ENCODE measurements at regions not wholly inside any gene's neighbourhood (a gene's known extent, or its start where the extent isn't known, plus 50 kb on each side); places are given as distances from the start of the nearest gene placed in this dataset.
A peak's percentile ranks its signal among the peaks of the same experiment; 100 is the strongest.

DNA sequence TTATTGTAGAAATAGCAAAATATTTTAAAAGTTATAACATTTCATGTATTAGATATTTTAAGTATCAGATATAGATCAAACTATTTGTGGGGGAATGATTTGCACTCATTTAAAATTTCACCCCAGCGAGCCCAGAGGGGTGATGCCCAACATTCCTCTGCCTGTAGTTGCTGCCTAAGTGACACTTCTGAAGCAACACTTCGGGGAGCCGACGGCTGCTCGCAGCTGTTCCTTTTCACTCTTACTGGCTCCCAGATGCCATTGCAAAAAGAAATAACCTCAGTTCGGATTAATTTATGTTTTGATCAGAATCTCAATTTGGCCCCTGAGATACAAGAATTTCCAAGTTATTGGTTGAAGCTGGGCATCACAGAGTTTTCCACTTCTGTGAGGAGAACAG is 603.8 kb downstream of the PLCL1 start:
- ATAC-seq, result no peak
- POLR2A ChIA-PET, result no interaction called here

DNA sequence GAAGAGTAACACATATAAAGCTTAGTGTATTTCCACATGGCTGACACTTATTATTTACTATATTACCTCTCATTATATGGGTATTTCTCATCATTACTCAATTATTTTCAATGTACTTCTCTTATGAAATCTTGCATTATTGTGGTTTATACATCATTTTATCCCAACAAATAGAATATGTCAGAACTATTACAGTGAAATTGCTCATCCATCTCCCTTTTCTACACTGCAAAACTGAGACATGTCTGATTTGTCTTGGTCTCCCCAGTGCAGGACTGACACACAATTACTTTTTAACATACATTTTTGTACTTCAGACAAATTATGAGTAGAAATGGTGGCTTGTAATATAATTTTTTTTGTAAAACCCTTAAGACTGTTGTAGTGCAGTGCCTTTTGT is 600.9 kb downstream of the PLCL1 start:
- no peak for ATAC-seq
- Mint-ChIP-seq H3K27me3 (peaks cover 0 to 9% (median 3%) of the 10 kb centered on the region in 5 donors), H3K4me1 (no peaks in the 10 kb centered on the region), H3K27ac (no peak overlapping the region), H3K4me3 (no peak overlapping the region), H3K9me3 (no peaks in the 10 kb centered on the region), H3K36me3 (no peaks in the 10 kb centered on the region)
- DNase-seq, result no peak
- POLR2A ChIA-PET, result no interaction called here

More for the DNA sequence above, 603.8 kb downstream of the PLCL1 start:
- no peak for DNase-seq
- Mint-ChIP-seq H3K4me1 (no peaks in the 10 kb centered on the region), H3K9me3 (no peaks in the 10 kb centered on the region), H3K27ac (no peak overlapping the region), H3K4me3 (no peak overlapping the region), H3K36me3 (no peaks in the 10 kb centered on the region), H3K27me3 (peaks cover 0 to 9% (median 3%) of the 10 kb centered on the region in 5 donors)

- Mint-ChIP-seq H3K9me3 (no peaks in the 10 kb centered on the region), H3K4me1 (peaks cover 0 to 2% (median 0%) of the 10 kb centered on the region in 4 donors), H3K36me3 (no peaks in the 10 kb centered on the region), H3K27ac (no peak overlapping the region), H3K27me3 (peaks cover 4 to 22% (median 5%) of the 10 kb centered on the region in 5 donors), H3K4me3 (no peak overlapping the region)
- ATAC-seq, result no peak
- POLR2A ChIA-PET, result no interaction called here
- DNase-seq, result no peak
Measured at GRCh38 chr2:198401644-198402043, 597.3 kb downstream of the PLCL1 start.

DNA sequence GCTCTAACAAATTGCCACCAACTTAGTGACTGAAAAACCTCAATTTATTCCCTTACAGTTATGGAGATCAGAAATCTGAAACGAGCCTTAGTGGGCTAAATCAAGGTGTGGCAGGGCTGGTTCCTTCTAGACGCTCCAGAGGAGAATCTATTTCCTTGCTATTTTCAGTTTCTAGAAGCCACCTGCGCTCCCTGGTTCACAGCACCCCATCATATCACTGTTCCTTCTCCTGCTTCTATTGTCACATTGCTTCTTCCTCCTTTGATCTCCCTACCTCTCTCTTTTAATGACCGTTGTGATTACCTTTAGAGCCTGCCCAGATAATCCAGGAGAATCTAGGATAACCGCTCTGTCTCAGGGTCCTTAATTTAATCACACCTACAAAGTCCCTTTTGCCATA is 596.6 kb downstream of the PLCL1 start:
- POLR2A ChIA-PET, result no interaction called here
- DNase-seq (no peak), ATAC-seq (no peak)
- Mint-ChIP-seq H3K4me1 (peaks cover 0 to 2% (median 0%) of the 10 kb centered on the region in 4 donors), H3K27me3 (peaks cover 4 to 29% (median 8%) of the 10 kb centered on the region in 5 donors), H3K9me3 (no peaks in the 10 kb centered on the region), H3K4me3 (no peak overlapping the region), H3K36me3 (no peaks in the 10 kb centered on the region), H3K27ac (no peak overlapping the region)

GRCh38 chr2:198394208-198394607 is 589.8 kb downstream of the PLCL1 start:
- H3K4me3 Mint-ChIP-seq, result no peak overlapping the region
- ATAC-seq, result no peak

DNA sequence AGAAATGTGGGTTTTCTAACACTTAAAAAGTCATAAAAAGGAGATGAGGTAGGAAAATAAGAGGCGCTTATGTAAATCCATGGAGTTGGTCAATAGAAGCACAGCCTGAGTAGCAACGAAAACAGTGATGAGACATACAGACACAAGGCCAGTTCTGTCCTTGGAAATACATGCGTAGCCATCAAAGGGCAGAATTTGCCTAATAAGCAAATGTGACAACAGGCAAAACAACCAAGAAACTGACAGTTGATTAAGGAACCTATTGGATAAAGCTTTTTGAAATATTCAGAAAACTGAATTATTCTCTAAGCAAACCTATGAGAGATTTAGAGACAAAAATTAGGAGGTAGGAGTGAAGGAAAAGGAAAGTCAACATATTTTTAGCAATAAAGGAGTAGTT is 586.3 kb downstream of the PLCL1 start:
- DNase-seq, result no peak
- no peak overlapping the region for H3K27ac Mint-ChIP-seq
- H3K4me3 Mint-ChIP-seq, result no peak overlapping the region
- POLR2A ChIA-PET, result no interaction called here
- no peaks in the 10 kb centered on the region for H3K9me3 Mint-ChIP-seq
- H3K36me3 Mint-ChIP-seq, result no peaks in the 10 kb centered on the region
- H3K4me1 Mint-ChIP-seq, result no peaks in the 10 kb centered on the region
- peaks cover 6 to 45% (median 10%) of the 10 kb centered on the region in 5 donors for H3K27me3 Mint-ChIP-seq
- no peak for ATAC-seq

More at GRCh38 chr2:198394208-198394607, 589.8 kb downstream of the PLCL1 start:
- POLR2A ChIA-PET, result no interaction called here
- Mint-ChIP-seq H3K36me3 (no peaks in the 10 kb centered on the region), H3K4me1 (peaks cover 0 to 2% (median 0%) of the 10 kb centered on the region in 4 donors), H3K27ac (no peak overlapping the region), H3K27me3 (peaks cover 11 to 48% (median 18%) of the 10 kb centered on the region in 5 donors), H3K9me3 (no peaks in the 10 kb centered on the region)
- no peak for DNase-seq

- Mint-ChIP-seq H3K4me3 (no peak overlapping the region), H3K4me1 (no peaks in the 10 kb centered on the region), H3K36me3 (no peaks in the 10 kb centered on the region), H3K9me3 (no peaks in the 10 kb centered on the region), H3K27ac (no peak overlapping the region), H3K27me3 (peaks cover 3 to 36% (median 10%) of the 10 kb centered on the region in 5 donors)
- DNase-seq (no peak), ATAC-seq (no peak)
- POLR2A ChIA-PET, result no interaction called here
Measured at GRCh38 chr2:198387677-198388076, 583.3 kb downstream of the PLCL1 start.

GRCh38 chr2:198385856-198386255 is 581.5 kb downstream of the PLCL1 start:
- Mint-ChIP-seq H3K27me3 (peaks cover 5 to 42% (median 8%) of the 10 kb centered on the region in 5 donors), H3K27ac (no peak overlapping the region), H3K4me3 (no peak overlapping the region), H3K4me1 (no peaks in the 10 kb centered on the region), H3K36me3 (no peaks in the 10 kb centered on the region), H3K9me3 (no peaks in the 10 kb centered on the region)
- DNase-seq (no peak), ATAC-seq (no peak)
- POLR2A ChIA-PET, result no interaction called here

DNA sequence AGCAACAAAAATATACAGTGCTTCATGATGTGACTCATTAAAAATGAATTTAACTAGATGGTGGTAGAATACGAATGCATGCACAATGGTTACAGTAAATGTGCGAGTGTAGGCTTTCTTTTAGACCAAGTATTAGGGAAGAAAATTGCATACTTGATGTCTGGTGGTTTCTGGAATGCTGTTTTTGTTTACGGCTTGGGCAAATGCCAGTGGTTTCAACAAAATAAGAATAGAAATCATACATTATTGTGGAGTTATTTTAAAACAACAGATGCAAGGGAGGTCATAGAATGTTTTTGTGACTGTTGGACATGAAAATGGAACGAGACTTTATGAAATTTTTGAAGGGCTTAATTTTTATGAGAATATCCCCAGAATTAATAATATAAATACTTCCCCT is 580.9 kb downstream of the PLCL1 start:
- H3K4me1 Mint-ChIP-seq, result no peaks in the 10 kb centered on the region
- no peak for DNase-seq
- H3K4me3 Mint-ChIP-seq, result no peak overlapping the region
- H3K27ac Mint-ChIP-seq, result no peak overlapping the region
- no peaks in the 10 kb centered on the region for H3K9me3 Mint-ChIP-seq
- POLR2A ChIA-PET, result no interaction called here
- ATAC-seq, result no peak
- H3K27me3 Mint-ChIP-seq, result peaks cover 5 to 48% (median 9%) of the 10 kb centered on the region in 5 donors
- H3K36me3 Mint-ChIP-seq, result no peaks in the 10 kb centered on the region

- ATAC-seq, result no peak
- Mint-ChIP-seq H3K27ac (no peak overlapping the region), H3K27me3 (peaks cover 5 to 40% (median 12%) of the 10 kb centered on the region in 5 donors), H3K4me1 (no peaks in the 10 kb centered on the region), H3K4me3 (no peak overlapping the region), H3K9me3 (no peaks in the 10 kb centered on the region), H3K36me3 (no peaks in the 10 kb centered on the region)
- DNase-seq, result no peak
- POLR2A ChIA-PET, result no interaction called here
Measured at GRCh38 chr2:198383392-198383791, 579.0 kb downstream of the PLCL1 start.

GRCh38 chr2:198382811-198383210 is 578.4 kb downstream of the PLCL1 start:
- no peaks in the 10 kb centered on the region for H3K36me3 Mint-ChIP-seq
- POLR2A ChIA-PET, result no interaction called here
- peaks cover 5 to 40% (median 12%) of the 10 kb centered on the region in 5 donors for H3K27me3 Mint-ChIP-seq
- H3K4me3 Mint-ChIP-seq, result no peak overlapping the region
- no peaks in the 10 kb centered on the region for H3K9me3 Mint-ChIP-seq
- DNase-seq (no peak), ATAC-seq (no peak)
- H3K4me1 Mint-ChIP-seq, result no peaks in the 10 kb centered on the region
- no peak overlapping the region for H3K27ac Mint-ChIP-seq

DNA sequence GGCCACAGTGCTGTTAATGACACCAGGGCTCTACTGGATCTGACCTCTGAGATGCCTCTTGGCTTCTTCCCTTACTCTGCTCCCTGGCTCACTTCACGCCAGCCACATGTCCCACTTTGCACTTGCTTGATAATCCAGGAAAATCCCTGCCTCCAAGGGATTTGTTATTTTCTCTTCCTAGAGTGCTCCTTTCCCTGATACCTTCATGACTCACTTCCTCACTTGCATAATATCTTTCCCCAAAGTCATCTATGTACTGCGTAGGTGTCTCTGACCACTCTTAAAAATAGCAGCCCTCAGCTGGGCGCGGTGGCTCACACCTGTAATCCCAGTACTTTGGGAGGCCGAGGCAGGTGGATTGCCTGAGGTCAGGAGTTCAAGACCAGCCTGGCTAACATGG is 572.3 kb downstream of the PLCL1 start:
- H3K9me3 Mint-ChIP-seq, result no peaks in the 10 kb centered on the region
- peaks cover 9 to 36% (median 20%) of the 10 kb centered on the region in 5 donors for H3K27me3 Mint-ChIP-seq
- no peak overlapping the region for H3K4me3 Mint-ChIP-seq
- H3K4me1 Mint-ChIP-seq, result peaks cover 0 to 7% (median 3%) of the 10 kb centered on the region in 4 donors
- no peak overlapping the region for H3K27ac Mint-ChIP-seq
- POLR2A ChIA-PET, result no interaction called here
- no peak for DNase-seq
- H3K36me3 Mint-ChIP-seq, result no peaks in the 10 kb centered on the region
- ATAC-seq, result no peak

DNA sequence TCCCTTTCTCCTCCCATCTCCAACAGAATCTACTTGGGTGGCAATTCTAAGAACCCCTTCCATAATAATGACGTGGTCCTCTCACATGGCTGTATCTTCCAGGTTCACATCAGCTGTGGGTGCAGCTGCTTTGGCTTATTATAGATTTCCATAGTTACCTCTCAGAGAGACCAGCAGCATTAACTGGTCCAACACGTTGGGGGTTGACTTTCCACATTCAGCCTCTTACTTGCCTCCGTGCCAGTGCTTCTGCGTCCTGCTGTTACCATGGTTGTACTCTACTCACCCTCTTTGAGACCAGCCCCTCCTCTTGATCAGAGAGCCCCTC is 570.7 kb downstream of the PLCL1 start:
- POLR2A ChIA-PET, result no interaction called here
- Mint-ChIP-seq H3K9me3 (no peaks in the 10 kb centered on the region), H3K27ac (no peak overlapping the region), H3K4me3 (no peak overlapping the region), H3K27me3 (peaks cover 10 to 25% (median 15%) of the 10 kb centered on the region in 5 donors), H3K36me3 (no peaks in the 10 kb centered on the region), H3K4me1 (peaks cover 0 to 8% (median 4%) of the 10 kb centered on the region in 4 donors)
- DNase-seq, result no peak
- ATAC-seq, result no peak

- no peak overlapping the region for H3K4me3 Mint-ChIP-seq
- DNase-seq, result peak in 1 of 10 donors; percentile 4
- peaks cover 10 to 25% (median 15%) of the 10 kb centered on the region in 5 donors for H3K27me3 Mint-ChIP-seq
- no peaks in the 10 kb centered on the region for H3K36me3 Mint-ChIP-seq
- H3K27ac Mint-ChIP-seq, result no peak overlapping the region
- no peaks in the 10 kb centered on the region for H3K9me3 Mint-ChIP-seq
- peaks cover 0 to 8% (median 4%) of the 10 kb centered on the region in 4 donors for H3K4me1 Mint-ChIP-seq
- POLR2A ChIA-PET, result no interaction called here
- ATAC-seq, result no peak
Measured at GRCh38 chr2:198374375-198375082, 570.1 kb downstream of the PLCL1 start.
